Fibroblast of the aortic adventitia (primary cell): ENCODE measurements at regions not wholly inside any gene's neighbourhood (a gene's known extent, or its start where the extent isn't known, plus 50 kb on each side); places are given as distances from the start of the nearest gene placed in this dataset.

ENCODE experiments used
- DNase-seq: peaks from one replicate; pipeline ENCODE4 v3.0.0-alpha.2; 2010; ENCODE audit warnings: low read depth
- H3K4me3 ChIP-seq: 2 replicates; pipeline ENCODE4 v1.5.1; 2011; ENCODE audit warnings: low read depth, mild to moderate bottlenecking, control low read depth, low read length, moderate library complexity
- TF ChIP-seq, protein P1 (sequence below): IDR thresholded peaks from 2 replicates; pipeline ENCODE4 v1.5.1; 2011; ENCODE audit warnings: mild to moderate bottlenecking, low read length, control low read depth, inconsistent platforms; ENCODE audit not compliant: insufficient read depth

GRCh38 chr5:158407824-158408195, 548.9 kb upstream of the CLINT1 start:
- peak; percentile 71 for DNase-seq
- TF ChIP-seq, protein P1, sequence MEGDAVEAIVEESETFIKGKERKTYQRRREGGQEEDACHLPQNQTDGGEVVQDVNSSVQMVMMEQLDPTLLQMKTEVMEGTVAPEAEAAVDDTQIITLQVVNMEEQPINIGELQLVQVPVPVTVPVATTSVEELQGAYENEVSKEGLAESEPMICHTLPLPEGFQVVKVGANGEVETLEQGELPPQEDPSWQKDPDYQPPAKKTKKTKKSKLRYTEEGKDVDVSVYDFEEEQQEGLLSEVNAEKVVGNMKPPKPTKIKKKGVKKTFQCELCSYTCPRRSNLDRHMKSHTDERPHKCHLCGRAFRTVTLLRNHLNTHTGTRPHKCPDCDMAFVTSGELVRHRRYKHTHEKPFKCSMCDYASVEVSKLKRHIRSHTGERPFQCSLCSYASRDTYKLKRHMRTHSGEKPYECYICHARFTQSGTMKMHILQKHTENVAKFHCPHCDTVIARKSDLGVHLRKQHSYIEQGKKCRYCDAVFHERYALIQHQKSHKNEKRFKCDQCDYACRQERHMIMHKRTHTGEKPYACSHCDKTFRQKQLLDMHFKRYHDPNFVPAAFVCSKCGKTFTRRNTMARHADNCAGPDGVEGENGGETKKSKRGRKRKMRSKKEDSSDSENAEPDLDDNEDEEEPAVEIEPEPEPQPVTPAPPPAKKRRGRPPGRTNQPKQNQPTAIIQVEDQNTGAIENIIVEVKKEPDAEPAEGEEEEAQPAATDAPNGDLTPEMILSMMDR: no peak
- no peak overlapping the region for H3K4me3 ChIP-seq

- TF ChIP-seq, protein P1: no peak
- H3K4me3 ChIP-seq: no peak overlapping the region
- DNase-seq: peak; percentile 79
Measured at GRCh38 chr5:158406884-158407823, 548.2 kb upstream of the CLINT1 start.

DNA sequence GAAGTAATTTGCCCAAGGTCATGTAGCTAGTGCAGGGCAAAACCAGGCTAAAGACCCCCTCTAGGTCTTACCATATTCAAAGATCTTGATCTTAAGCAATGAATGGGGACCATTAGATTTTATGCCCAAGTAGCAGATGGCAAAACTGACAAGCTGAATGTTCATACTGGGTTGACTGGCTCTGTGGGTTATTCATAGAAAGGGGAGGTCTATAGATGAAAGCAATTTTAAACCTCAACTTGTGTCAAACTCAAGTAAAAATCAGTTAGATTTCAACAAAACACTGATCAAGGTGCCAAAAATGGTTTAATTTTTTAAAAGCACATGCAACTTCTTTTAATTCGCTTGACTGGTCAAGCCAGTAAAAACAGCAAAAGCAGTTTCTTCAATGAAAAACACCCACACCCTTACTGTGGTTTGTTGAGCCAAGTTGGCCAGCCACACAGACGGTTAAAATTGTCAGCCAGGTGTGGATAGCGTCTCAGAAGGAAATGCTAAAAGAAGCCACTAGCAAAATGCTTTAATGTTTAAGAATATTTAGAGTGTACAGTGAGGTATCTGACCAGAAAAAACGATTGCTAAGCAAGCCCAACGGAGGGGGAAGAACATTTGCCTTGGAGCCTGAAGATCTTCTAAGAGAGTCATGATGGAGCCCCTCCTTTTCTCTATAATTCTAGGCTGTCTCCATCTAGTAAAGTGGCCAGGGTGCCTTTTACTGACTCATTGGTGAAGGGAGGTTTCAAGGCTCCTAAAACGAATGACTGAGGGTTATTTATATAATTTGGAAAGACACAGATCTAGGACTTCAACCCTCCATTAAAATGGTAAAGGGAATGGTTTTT, 539.6 kb upstream of the CLINT1 start:
- DNase-seq: no peak
- no peak overlapping the region for H3K4me3 ChIP-seq
- TF ChIP-seq, protein P1: no peak

- H3K4me3 ChIP-seq: no peak overlapping the region
- DNase-seq: no peak
- TF ChIP-seq, protein P1: no peak
Measured at GRCh38 chr5:158397278-158397677, 538.3 kb upstream of the CLINT1 start.

GRCh38 chr5:158394102-158394501, 535.2 kb upstream of the CLINT1 start:
- no peak for DNase-seq
- TF ChIP-seq, protein P1: no peak
- H3K4me3 ChIP-seq: no peak overlapping the region

- no peak for DNase-seq
- TF ChIP-seq, protein P1: no peak
- no peak overlapping the region for H3K4me3 ChIP-seq
Measured at GRCh38 chr5:158393457-158393856, 534.5 kb upstream of the CLINT1 start.
